ENCODE measurements at regions not wholly inside any gene's neighbourhood (a gene's known extent, or its start where the extent isn't known, plus 50 kb on each side); places are given as distances from the start of the nearest gene placed in this dataset.
"Not testable (repeated sequence)": the region's sequence is repeated elsewhere in the genome, so short reads cannot be mapped to it uniquely, and the experiment has no call there.

GRCh38 chr12:114064497-114064896 lies 98.4 kb upstream of the RBM19 start:
- in situ Hi-C loops (cut with HindIII; ENCODE audit: low pct_unique_long_range_greater_than_20kb, low sequenced_read_pairs): no loop called here
- no peak for DNase-seq (ENCODE audit: low read depth)

- in situ Hi-C loops (cut with HindIII; ENCODE audit: low pct_unique_long_range_greater_than_20kb, low sequenced_read_pairs): not testable (repeated sequence)
These were observed 97.9 kb upstream of the RBM19 start for GRCh38 chr12:114064034-114064433.

GRCh38 chr12:114063435-114063834 lies 97.3 kb upstream of the RBM19 start:
- in situ Hi-C loops (cut with HindIII; ENCODE audit: low pct_unique_long_range_greater_than_20kb, low sequenced_read_pairs): no loop called here
- no peak for DNase-seq (ENCODE audit: low read depth)

More at GRCh38 chr12:114064034-114064433, 97.9 kb upstream of the RBM19 start:
- not testable (repeated sequence) for DNase-seq (ENCODE audit: low read depth)

GRCh38 chr12:114056351-114056750 lies 90.2 kb upstream of the RBM19 start:
- not testable (repeated sequence) for DNase-seq (ENCODE audit: low read depth)

GRCh38 chr12:114054982-114055381 lies 88.9 kb upstream of the RBM19 start:
- in situ Hi-C loops (cut with HindIII; ENCODE audit: low pct_unique_long_range_greater_than_20kb, low sequenced_read_pairs): no loop called here
- DNase-seq (ENCODE audit: low read depth): no peak

More at GRCh38 chr12:114056351-114056750, 90.2 kb upstream of the RBM19 start:
- in situ Hi-C loops (cut with HindIII; ENCODE audit: low pct_unique_long_range_greater_than_20kb, low sequenced_read_pairs): not testable (repeated sequence)

GRCh38 chr12:114046236-114046998 lies 80.3 kb upstream of the RBM19 start:
- no peak for DNase-seq (ENCODE audit: low read depth)
- in situ Hi-C loops (cut with HindIII; ENCODE audit: low pct_unique_long_range_greater_than_20kb, low sequenced_read_pairs): no loop called here

GRCh38 chr12:114045349-114045748 lies 79.2 kb upstream of the RBM19 start:
- in situ Hi-C loops (cut with HindIII; ENCODE audit: low pct_unique_long_range_greater_than_20kb, low sequenced_read_pairs): no loop called here
- DNase-seq (ENCODE audit: low read depth): no peak

GRCh38 chr12:114041590-114041989 lies 75.5 kb upstream of the RBM19 start:
- no peak for DNase-seq (ENCODE audit: low read depth)
- in situ Hi-C loops (cut with HindIII; ENCODE audit: low pct_unique_long_range_greater_than_20kb, low sequenced_read_pairs): no loop called here

GRCh38 chr12:114041136-114041535 lies 75.0 kb upstream of the RBM19 start:
- no peak for DNase-seq (ENCODE audit: low read depth)
- in situ Hi-C loops (cut with HindIII; ENCODE audit: low pct_unique_long_range_greater_than_20kb, low sequenced_read_pairs): no loop called here

- in situ Hi-C loops (cut with HindIII; ENCODE audit: low pct_unique_long_range_greater_than_20kb, low sequenced_read_pairs): no loop called here
- no peak for DNase-seq (ENCODE audit: low read depth)
These were observed 72.8 kb upstream of the RBM19 start for GRCh38 chr12:114038962-114039361.

GRCh38 chr12:114032801-114033200 lies 66.7 kb upstream of the RBM19 start:
- DNase-seq (ENCODE audit: low read depth): no peak
- in situ Hi-C loops (cut with HindIII; ENCODE audit: low pct_unique_long_range_greater_than_20kb, low sequenced_read_pairs): no loop called here

GRCh38 chr12:114030451-114030850 lies 64.3 kb upstream of the RBM19 start:
- in situ Hi-C loops (cut with HindIII; ENCODE audit: low pct_unique_long_range_greater_than_20kb, low sequenced_read_pairs): no loop called here
- DNase-seq (ENCODE audit: low read depth): no peak

- in situ Hi-C loops (cut with HindIII; ENCODE audit: low pct_unique_long_range_greater_than_20kb, low sequenced_read_pairs): no loop called here
- DNase-seq (ENCODE audit: low read depth): no peak
These were observed 60.7 kb upstream of the RBM19 start for GRCh38 chr12:114026805-114027204.

- DNase-seq (ENCODE audit: low read depth): no peak
- in situ Hi-C loops (cut with HindIII; ENCODE audit: low pct_unique_long_range_greater_than_20kb, low sequenced_read_pairs): no loop called here
These were observed 59.8 kb upstream of the RBM19 start for GRCh38 chr12:114025935-114026334.

- DNase-seq (ENCODE audit: low read depth); in situ Hi-C loops (cut with HindIII; ENCODE audit: low pct_unique_long_range_greater_than_20kb, low sequenced_read_pairs): not testable (repeated sequence)
These were observed 56.0 kb upstream of the RBM19 start for GRCh38 chr12:114022081-114022480.

- in situ Hi-C loops (cut with HindIII; ENCODE audit: low pct_unique_long_range_greater_than_20kb, low sequenced_read_pairs): no loop called here
- DNase-seq (ENCODE audit: low read depth): no peak
These were observed 52.5 kb upstream of the RBM19 start for GRCh38 chr12:114018669-114019068.
